K562 (cell line): ENCODE measurements at regions not wholly inside any gene's neighbourhood (a gene's known extent, or its start where the extent isn't known, plus 50 kb on each side); places are given as distances from the start of the nearest gene placed in this dataset.
A peak's percentile ranks its signal among the peaks of the same experiment; 100 is the strongest.

Experiments used
- ATAC-seq: fragments of 200-7000 bp; cut with Tn5 transposase; 3 replicates; pipeline ENCODE4 v1.9.1; 2020; ENCODE audit warnings: moderate library complexity
- BruUV-seq: library from RNA; stranded (reverse); fragments of 400-500 nt; replicated peaks from 2 replicates; lab custom pipeline; 2021; lab: Mats Ljungman, UMichigan
- CTCF ChIA-PET: fragments of 300-600 bp; formaldehyde crosslinking; extraction: SDS; loops from one replicate; lab custom pipeline; 2021; ENCODE audit warnings: low intra/inter-chr PET ratio; lab: Yijun Ruan, JAX
- POLR2A ChIA-PET: fragments of 300-600, 350-650 bp; sonication (Branson Sonifier 250); formaldehyde crosslinking; extraction: SDS; loops from one replicate; lab custom pipeline; 2021; ENCODE audit warnings: antibody characterized with exemption, inconsistent platforms; lab: Yijun Ruan, JAX
- DNase-seq, 4 experiments: peaks; one replicate each; pipeline versions ENCODE4 v3.0.0 to v3.0.0-alpha.2; 2011 to 2018; ENCODE audit warnings: low spot score in 3 of 4, mixed read lengths in 3 of 4; ENCODE audit errors: extremely low read depth in 1 of 4
- FAIRE-seq: peaks from 2 replicates; lab custom pipeline; 2011; peaks lifted over from hg19 to GRCh38; lab: Jason Lieb, UNC
- H2AFZ ChIP-seq: 2 replicates; pipeline ENCODE4 v1.6.0; 2011; ENCODE audit warnings: low read depth, low read length, control low read depth, inconsistent platforms
- H3K27ac ChIP-seq: fragments of 200-600 bp; 3 replicates; pipeline ENCODE4 v1.8.0; 2011; ENCODE audit warnings: low read depth, mild to moderate bottlenecking, control low read depth, inconsistent platforms, low read length, moderate library complexity, mixed read lengths; ENCODE audit errors: extremely low read depth
- H3K27me3 ChIP-seq, 2 experiments: fragments of 300-600 bp in 1 of 2; 2 replicates in 1 of 2; 3 replicates in 1 of 2; pipeline versions ENCODE4 v1.6.0 to v1.8.0; 2011; ENCODE audit warnings: inconsistent platforms in 2 of 2, low read length in 2 of 2, mild to moderate bottlenecking in 1 of 2, mixed read lengths in 1 of 2, moderate library complexity in 1 of 2; ENCODE audit not compliant: control insufficient read depth in 2 of 2, insufficient read depth in 2 of 2
- H3K36me3 ChIP-seq: fragments of 300-600 bp; 3 replicates; pipeline ENCODE4 v1.8.0; 2011; ENCODE audit warnings: mild to moderate bottlenecking, low read length, inconsistent platforms; ENCODE audit not compliant: control insufficient read depth, insufficient read depth
- H3K4me1 ChIP-seq, 2 experiments: fragments of 200-600 bp in 1 of 2; replicated peaks in 1 of 2; 2 replicates in 1 of 2; 3 replicates in 1 of 2; pipeline versions ENCODE4 v1.5.1 to v1.8.0; 2011; ENCODE audit warnings: inconsistent platforms in 2 of 2, low read length in 2 of 2, mild to moderate bottlenecking in 1 of 2, mixed read lengths in 1 of 2, moderate library complexity in 1 of 2; ENCODE audit not compliant: control insufficient read depth in 2 of 2, insufficient read depth in 2 of 2
- H3K4me2 ChIP-seq: 2 replicates; pipeline ENCODE4 v1.6.1; 2011; ENCODE audit warnings: low read length, control low read depth, inconsistent platforms, mixed read lengths; ENCODE audit not compliant: insufficient read depth
- H3K4me3 ChIP-seq: fragments of 200-600 bp; sonication (generic), shearing (Covaris generic); 2 replicates; pipeline ENCODE4 v1.5.1; 2016; ENCODE audit warnings: control low read depth, inconsistent platforms
- H3K79me2 ChIP-seq: fragments of 200-600 bp; 3 replicates; pipeline ENCODE4 v1.8.0; 2011; ENCODE audit warnings: low read length, inconsistent platforms; ENCODE audit not compliant: control insufficient read depth, insufficient read depth
- H3K9ac ChIP-seq, 2 experiments: 2 replicates each; pipeline versions ENCODE4 v1.6.0 to v1.6.1; 2011; ENCODE audit warnings: low read depth in 2 of 2, low read length in 2 of 2, control low read depth in 1 of 2, inconsistent platforms in 1 of 2, mild to moderate bottlenecking in 1 of 2, mixed read lengths in 1 of 2; ENCODE audit not compliant: insufficient read depth in 1 of 2
- H3K9me1 ChIP-seq: one replicate; pipeline ENCODE4 v1.6.0; 2011; ENCODE audit warnings: inconsistent platforms, mild to moderate bottlenecking, low read length, moderate library complexity; ENCODE audit not compliant: control insufficient read depth, insufficient read depth
- H3K9me3 ChIP-seq: replicated peaks from 2 replicates; pipeline ENCODE4 v1.5.1; 2011; ENCODE audit warnings: low read depth, low read length, inconsistent platforms; ENCODE audit not compliant: control insufficient read depth, insufficient read depth
- H4K20me1 ChIP-seq: replicated peaks from 2 replicates; pipeline ENCODE4 v1.6.1; 2011; ENCODE audit warnings: low read length, inconsistent platforms, mixed read lengths; ENCODE audit not compliant: control insufficient read depth, insufficient read depth
- GMEB1 ChIP-seq: fragments of 250-450 bp; sonication (Bioruptor Pico); IDR thresholded peaks from 2 replicates; pipeline ENCODE4 v1.4.0; 2020; ENCODE audit warnings: mild to moderate bottlenecking
- MEIS2 ChIP-seq: fragments of 450-650 bp; IDR thresholded peaks from 2 replicates; pipeline ENCODE4 v1.6.1; 2014; ENCODE audit warnings: mild to moderate bottlenecking; ENCODE audit not compliant: partially characterized antibody
- POU5F1 ChIP-seq: fragments of 150-350 bp; IDR thresholded peaks from 2 replicates; pipeline ENCODE4 v1.6.1; 2014; ENCODE audit warnings: borderline replicate concordance, low read length, low read depth, mild to moderate bottlenecking; ENCODE audit not compliant: partially characterized antibody
- ZNF316 ChIP-seq: fragments of 450-650 bp; IDR thresholded peaks from 2 replicates; pipeline ENCODE4 v1.6.1; 2016
- WGBS: fragments of 100-300 bp; shearing (Covaris generic); methylation state at CpG from one replicate; pipeline ENCODE4 v1.1.6; 2016; ENCODE audit warnings: low coverage, mixed read lengths; ENCODE audit not compliant: insufficient coverage; ENCODE audit errors: missing lambda C conversion rate; 5-methylcytosine and 5-hydroxymethylcytosine counted together
- in situ Hi-C: fragments of 300-500 bp; cut with MboI; formaldehyde crosslinking; loops from 4 replicates; pipeline ENCODE4 v1.15.0; 2018; ENCODE audit warnings: inconsistent platforms, mixed read lengths
- intact Hi-C: fragments of 100-400 bp; cut with micrococcal nuclease; formaldehyde crosslinking; loops from 2 replicates; pipeline ENCODE4 v1.14.2; 2022
- TF ChIP-seq, protein P1 (sequence below): fragments of 450-650 bp; IDR thresholded peaks from 2 replicates; pipeline ENCODE4 v1.6.1; 2016
- TF ChIP-seq, protein P2 (sequence below), 2 experiments: fragments of 250-450 bp in 1 of 2; fragments of 450-650 bp in 1 of 2; sonication (Bioruptor Pico) in 1 of 2; IDR thresholded peaks; 2 replicates each; pipeline versions ENCODE4 v1.6.1 to v1.8.0; 2016 to 2021; ENCODE audit warnings: mild to moderate bottlenecking in 2 of 2, moderate library complexity in 2 of 2, missing compliant biosample characterization in 1 of 2, missing genetic modification characterization in 1 of 2
- TF ChIP-seq, protein P3 (sequence below), 2 experiments: IDR thresholded peaks in 1 of 2; conservative IDR thresholded peaks in 1 of 2; 2 replicates each; pipeline ENCODE4 v1.6.1; 2016; ENCODE audit warnings: low read depth in 2 of 2, mild to moderate bottlenecking in 1 of 2, missing compliant biosample characterization in 1 of 2, missing genetic modification characterization in 1 of 2, moderate library complexity in 1 of 2

GRCh38 chr11:115874843-115875242 lies 370.6 kb upstream of the CADM1 start:
- no peaks in the 10 kb centered on the region for H3K36me3 ChIP-seq
- FAIRE-seq: no peak

DNA sequence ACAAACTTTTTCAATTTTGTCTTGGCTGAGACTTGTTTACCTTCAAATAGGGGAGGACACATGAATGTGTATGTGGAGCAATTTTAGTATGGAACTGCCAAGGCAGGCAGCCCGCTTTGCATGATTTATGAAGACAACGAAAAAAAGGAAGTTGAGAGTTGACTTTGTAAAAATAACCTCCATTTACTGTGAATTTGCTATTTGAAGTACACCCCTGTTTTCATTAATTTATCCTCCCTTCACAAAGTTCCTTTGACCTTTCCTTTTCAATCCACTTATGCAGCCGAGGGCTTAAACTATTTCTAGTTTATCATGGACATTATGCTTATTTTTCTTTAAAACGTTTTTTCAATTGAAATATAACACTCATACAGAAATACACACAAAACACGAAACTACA lies 369.6 kb upstream of the CADM1 start:
- FAIRE-seq (no peak), DNase-seq (no peak), ATAC-seq (no peak)
- Histone ChIP-seq H3K4me2 (no peak overlapping the region), H4K20me1 (no peaks in the 10 kb centered on the region), H3K4me3 (no peak overlapping the region), H3K27me3 (no peaks in the 10 kb centered on the region), H3K79me2 (no peaks in the 10 kb centered on the region), H3K4me1 (no peaks in the 10 kb centered on the region), H3K9me1 (no peaks in the 10 kb centered on the region), H3K36me3 (no peaks in the 10 kb centered on the region), H3K9me3 (no peaks in the 10 kb centered on the region), H2AFZ (no peak overlapping the region), H3K27ac (no peak overlapping the region), H3K9ac (no peak overlapping the region)
- TF ChIP-seq MEIS2: peak; percentile 68
- TF ChIP-seq, protein P1, sequence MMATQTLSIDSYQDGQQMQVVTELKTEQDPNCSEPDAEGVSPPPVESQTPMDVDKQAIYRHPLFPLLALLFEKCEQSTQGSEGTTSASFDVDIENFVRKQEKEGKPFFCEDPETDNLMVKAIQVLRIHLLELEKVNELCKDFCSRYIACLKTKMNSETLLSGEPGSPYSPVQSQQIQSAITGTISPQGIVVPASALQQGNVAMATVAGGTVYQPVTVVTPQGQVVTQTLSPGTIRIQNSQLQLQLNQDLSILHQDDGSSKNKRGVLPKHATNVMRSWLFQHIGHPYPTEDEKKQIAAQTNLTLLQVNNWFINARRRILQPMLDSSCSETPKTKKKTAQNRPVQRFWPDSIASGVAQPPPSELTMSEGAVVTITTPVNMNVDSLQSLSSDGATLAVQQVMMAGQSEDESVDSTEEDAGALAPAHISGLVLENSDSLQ: peak; percentile 36; the same call in 1 of the 2 replicates
- TF ChIP-seq, protein P2, sequence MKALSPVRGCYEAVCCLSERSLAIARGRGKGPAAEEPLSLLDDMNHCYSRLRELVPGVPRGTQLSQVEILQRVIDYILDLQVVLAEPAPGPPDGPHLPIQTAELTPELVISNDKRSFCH (CRISPR knock-in tag; IDR thresholded peaks at IDR 0.05): no peak
- TF ChIP-seq, protein P2 (tag; IDR thresholded peaks at IDR 0.05): no peak
- TF ChIP-seq, protein P3, sequence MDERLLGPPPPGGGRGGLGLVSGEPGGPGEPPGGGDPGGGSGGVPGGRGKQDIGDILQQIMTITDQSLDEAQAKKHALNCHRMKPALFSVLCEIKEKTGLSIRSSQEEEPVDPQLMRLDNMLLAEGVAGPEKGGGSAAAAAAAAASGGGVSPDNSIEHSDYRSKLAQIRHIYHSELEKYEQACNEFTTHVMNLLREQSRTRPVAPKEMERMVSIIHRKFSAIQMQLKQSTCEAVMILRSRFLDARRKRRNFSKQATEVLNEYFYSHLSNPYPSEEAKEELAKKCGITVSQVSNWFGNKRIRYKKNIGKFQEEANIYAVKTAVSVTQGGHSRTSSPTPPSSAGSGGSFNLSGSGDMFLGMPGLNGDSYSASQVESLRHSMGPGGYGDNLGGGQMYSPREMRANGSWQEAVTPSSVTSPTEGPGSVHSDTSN (CRISPR knock-in tag; IDR thresholded peaks at IDR 0.05; ENCODE audit: low read depth): no peak
- TF ChIP-seq, protein P3 (tag; conservative IDR thresholded peaks at IDR 0.05; ENCODE audit: low read depth): peak; percentile 69
- no TSS peak for BruUV-seq
- intact Hi-C loops (no loop called here), in situ Hi-C loops (no loop called here)
- 0% methylated on average over 5 of the region's 5 CpGs for WGBS
- CTCF ChIA-PET: no interaction called here
- POLR2A ChIA-PET: no interaction called here

More at GRCh38 chr11:115874843-115875242, 370.6 kb upstream of the CADM1 start:
- CTCF ChIA-PET: no interaction called here
- TF ChIP-seq POU5F1 (no peak), ZNF316 (no peak), GMEB1 (no peak)
- TF ChIP-seq, all 486 proteins: peak for 0
- no peak for DNase-seq
- H3K4me2 ChIP-seq: no peak overlapping the region
- H3K9ac ChIP-seq: no peak overlapping the region
- H2AFZ ChIP-seq: no peak overlapping the region
- no TSS peak for BruUV-seq
- POLR2A ChIA-PET: no interaction called here
- no peaks in the 10 kb centered on the region for H3K4me1 ChIP-seq
- H3K9me1 ChIP-seq: no peaks in the 10 kb centered on the region
- ATAC-seq: no peak
- no peaks in the 10 kb centered on the region for H3K27me3 ChIP-seq
- no peaks in the 10 kb centered on the region for H3K79me2 ChIP-seq
- no peak overlapping the region for H3K4me3 ChIP-seq
- WGBS: 4% methylated on average over 4 of the region's 4 CpGs
- no peaks in the 10 kb centered on the region for H3K9me3 ChIP-seq
- no peaks in the 10 kb centered on the region for H4K20me1 ChIP-seq
- H3K27ac ChIP-seq: no peak overlapping the region
- intact Hi-C loops (no loop called here), in situ Hi-C loops (no loop called here)
